ENCODE measurements at regions not wholly inside any gene's neighbourhood (a gene's known extent, or its start where the extent isn't known, plus 50 kb on each side); places are given as distances from the start of the nearest gene placed in this dataset.

GRCh38 chr7:81404669-81405068 lies 365.2 kb downstream of the HGF start:
- no peak for TF ChIP-seq EZH2 (IDR thresholded peaks at IDR 0.05; ENCODE audit: insufficient read depth, poor library complexity, severe bottlenecking)
- no peak for TF ChIP-seq EZH2phosphoT487 (IDR thresholded peaks at IDR 0.05; ENCODE audit: insufficient read depth, low read depth)
